Neural progenitor cell (in vitro differentiated cells): ENCODE measurements at regions not wholly inside any gene's neighbourhood (a gene's known extent, or its start where the extent isn't known, plus 50 kb on each side); places are given as distances from the start of the nearest gene placed in this dataset.

Experiments
- DNase-seq: peaks from one replicate; pipeline ENCODE4 v3.0.0-alpha.2; 2016; ENCODE audit warnings: low spot score
- H2AFZ ChIP-seq: fragments of 200-600 bp; sonication (generic); replicated peaks from 2 replicates; pipeline ENCODE4 v1.6.1; 2016; ENCODE audit warnings: antibody characterized with exemption
- H3F3A ChIP-seq: fragments of 200-600 bp; sonication (generic); 2 replicates; pipeline ENCODE4 v1.6.1; 2016; ENCODE audit warnings: antibody characterized with exemption, low read depth
- H3K27ac ChIP-seq: fragments of 200-600 bp; sonication (generic); 2 replicates; pipeline ENCODE4 v1.5.1; 2016; ENCODE audit warnings: mild to moderate bottlenecking
- H3K27me3 ChIP-seq: fragments of 200-600 bp; sonication (generic); 2 replicates; pipeline ENCODE4 v1.6.1; 2016; ENCODE audit warnings: mild to moderate bottlenecking, moderate library complexity
- H3K36me3 ChIP-seq: fragments of 200-600 bp; sonication (generic); 2 replicates; pipeline ENCODE4 v1.5.1; 2016
- H3K4me1 ChIP-seq: fragments of 200-600 bp; sonication (generic); 2 replicates; pipeline ENCODE4 v1.6.1; 2016; ENCODE audit warnings: mixed run types
- H3K4me2 ChIP-seq: fragments of 200-600 bp; sonication (generic); 2 replicates; pipeline ENCODE4 v1.6.1; 2016
- H3K4me3 ChIP-seq: fragments of 200-600 bp; sonication (generic); 2 replicates; pipeline ENCODE4 v1.5.1; 2016
- H3K79me2 ChIP-seq: fragments of 200-600 bp; sonication (generic); 2 replicates; pipeline ENCODE4 v1.6.1; 2016; ENCODE audit warnings: low read depth
- H3K9ac ChIP-seq: fragments of 200-600 bp; sonication (generic); 2 replicates; pipeline ENCODE4 v1.6.1; 2016
- H3K9me3 ChIP-seq: fragments of 200-600 bp; sonication (generic); 2 replicates; pipeline ENCODE4 v1.5.1; 2016; ENCODE audit warnings: low read depth
- H4K20me1 ChIP-seq: fragments of 200-600 bp; sonication (generic); 2 replicates; pipeline ENCODE4 v1.6.1; 2016; ENCODE audit warnings: low read depth
- H3K27ac Mint-ChIP-seq: 3 replicates; pipeline ENCODE4 v1.8.0; 2021; ENCODE audit warnings: mixed read lengths
- H3K27me3 Mint-ChIP-seq: 2 replicates; pipeline ENCODE4 v1.8.0; 2022; ENCODE audit warnings: low read depth, mild to moderate bottlenecking, inconsistent platforms, moderate library complexity, mixed read lengths; ENCODE audit not compliant: insufficient read depth
- H3K36me3 Mint-ChIP-seq: 3 replicates; pipeline ENCODE4 v1.8.0; 2021; ENCODE audit warnings: mixed read lengths
- H3K4me1 Mint-ChIP-seq: 3 replicates; pipeline ENCODE4 v1.8.0; 2021; ENCODE audit warnings: mixed read lengths
- H3K4me3 Mint-ChIP-seq: 3 replicates; pipeline ENCODE4 v1.8.0; 2021; ENCODE audit warnings: mild to moderate bottlenecking, moderate library complexity, mixed read lengths
- H3K9me3 Mint-ChIP-seq: 3 replicates; pipeline ENCODE4 v1.8.0; 2020; ENCODE audit warnings: mixed read lengths
- EZH2 ChIP-seq: fragments of 200-600 bp; sonication (generic); IDR thresholded peaks from 2 replicates; pipeline ENCODE4 v1.6.1; 2017; ENCODE audit warnings: antibody characterized with exemption, mild to moderate bottlenecking, moderate library complexity
- EZH2phosphoT487 ChIP-seq: fragments of 200-600 bp; sonication (generic); IDR thresholded peaks from 2 replicates; pipeline ENCODE4 v1.6.1; 2017; ENCODE audit warnings: antibody characterized with exemption
- TF ChIP-seq, protein P1 (sequence below): fragments of 200-600 bp; sonication (generic); IDR thresholded peaks from 2 replicates; pipeline ENCODE4 v1.5.1; 2017; ENCODE audit warnings: antibody characterized with exemption, mild to moderate bottlenecking

DNA sequence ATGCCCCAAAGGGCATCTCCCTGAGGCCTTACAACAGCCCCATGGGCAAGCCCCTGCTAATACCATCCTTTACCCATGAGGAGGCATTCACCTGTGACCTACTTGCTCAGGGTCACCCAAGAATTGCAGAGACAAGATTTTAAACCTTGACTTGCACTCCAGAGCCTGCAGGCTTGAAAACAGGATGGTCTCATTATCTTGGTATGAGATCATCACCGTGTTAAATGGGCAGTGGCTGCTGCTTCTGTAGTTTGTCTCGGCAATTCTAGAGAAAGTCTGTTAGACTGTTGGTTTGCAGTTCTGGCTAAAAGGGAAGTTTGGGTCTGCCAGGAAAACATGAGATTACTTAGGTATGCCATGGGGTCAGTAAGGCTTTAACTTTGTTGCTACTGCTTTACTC lies 698.9 kb downstream of the GALR1 start:
- Histone ChIP-seq H3K4me3 (no peak overlapping the region), H3K36me3 (no peaks in the 10 kb centered on the region), H3K27ac (no peak overlapping the region), H3K4me2 (no peak overlapping the region), H4K20me1 (no peaks in the 10 kb centered on the region), H3K4me1 (no peaks in the 10 kb centered on the region), H3K27me3 (no peaks in the 10 kb centered on the region), H2AFZ (no peak overlapping the region), H3K9ac (no peak overlapping the region), H3F3A (no peaks in the 10 kb centered on the region), H3K9me3 (no peaks in the 10 kb centered on the region), H3K79me2 (no peaks in the 10 kb centered on the region)
- peaks cover 3% of the 10 kb centered on the region for H3K27me3 Mint-ChIP-seq
- H3K9me3 Mint-ChIP-seq = peaks cover 4% of the 10 kb centered on the region
- DNase-seq = no peak
- H3K4me3 Mint-ChIP-seq = no peak overlapping the region
- no peak overlapping the region for H3K27ac Mint-ChIP-seq
- TF ChIP-seq, protein P1, sequence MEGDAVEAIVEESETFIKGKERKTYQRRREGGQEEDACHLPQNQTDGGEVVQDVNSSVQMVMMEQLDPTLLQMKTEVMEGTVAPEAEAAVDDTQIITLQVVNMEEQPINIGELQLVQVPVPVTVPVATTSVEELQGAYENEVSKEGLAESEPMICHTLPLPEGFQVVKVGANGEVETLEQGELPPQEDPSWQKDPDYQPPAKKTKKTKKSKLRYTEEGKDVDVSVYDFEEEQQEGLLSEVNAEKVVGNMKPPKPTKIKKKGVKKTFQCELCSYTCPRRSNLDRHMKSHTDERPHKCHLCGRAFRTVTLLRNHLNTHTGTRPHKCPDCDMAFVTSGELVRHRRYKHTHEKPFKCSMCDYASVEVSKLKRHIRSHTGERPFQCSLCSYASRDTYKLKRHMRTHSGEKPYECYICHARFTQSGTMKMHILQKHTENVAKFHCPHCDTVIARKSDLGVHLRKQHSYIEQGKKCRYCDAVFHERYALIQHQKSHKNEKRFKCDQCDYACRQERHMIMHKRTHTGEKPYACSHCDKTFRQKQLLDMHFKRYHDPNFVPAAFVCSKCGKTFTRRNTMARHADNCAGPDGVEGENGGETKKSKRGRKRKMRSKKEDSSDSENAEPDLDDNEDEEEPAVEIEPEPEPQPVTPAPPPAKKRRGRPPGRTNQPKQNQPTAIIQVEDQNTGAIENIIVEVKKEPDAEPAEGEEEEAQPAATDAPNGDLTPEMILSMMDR = no peak
- TF ChIP-seq EZH2phosphoT487 (no peak), EZH2 (no peak)
- H3K4me1 Mint-ChIP-seq = peaks cover 2% of the 10 kb centered on the region
- no peaks in the 10 kb centered on the region for H3K36me3 Mint-ChIP-seq

DNA sequence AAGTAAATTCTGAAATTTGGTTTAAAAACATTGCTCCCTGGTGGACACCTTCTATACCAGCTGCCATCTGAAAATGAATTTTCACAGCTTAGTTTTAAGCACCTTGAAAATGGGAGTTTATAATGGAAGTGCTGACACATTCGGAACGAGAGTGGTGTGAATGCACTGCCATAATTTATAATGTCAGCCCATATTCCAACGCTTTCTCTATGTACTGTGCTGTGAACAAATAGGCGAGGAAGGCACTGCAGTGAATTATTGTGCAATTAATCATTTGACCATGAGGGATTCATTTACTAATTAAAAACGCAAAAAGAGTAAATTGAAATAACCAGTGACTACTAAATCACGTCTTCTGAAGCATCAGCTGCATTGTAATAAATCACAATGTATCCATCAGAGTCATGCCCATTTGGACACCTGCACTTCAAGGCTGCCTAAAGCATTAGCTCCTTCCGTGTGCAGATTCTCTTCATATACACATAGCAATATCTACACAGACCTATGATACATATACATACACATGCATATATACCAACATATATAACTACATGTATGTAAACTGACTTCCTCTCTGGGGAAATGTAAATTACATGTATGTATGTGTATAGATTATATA lies 699.8 kb downstream of the GALR1 start:
- H3K4me2 ChIP-seq = no peak overlapping the region
- H3K9me3 Mint-ChIP-seq = peaks cover 4% of the 10 kb centered on the region
- no peaks in the 10 kb centered on the region for H3K4me1 ChIP-seq
- TF ChIP-seq EZH2phosphoT487 (no peak), EZH2 (no peak)
- TF ChIP-seq, protein P1 = peak; percentile 9
- no peaks in the 10 kb centered on the region for H3F3A ChIP-seq
- no peak overlapping the region for H3K27ac Mint-ChIP-seq
- no peak overlapping the region for H3K27ac ChIP-seq
- no peak for DNase-seq
- no peaks in the 10 kb centered on the region for H3K9me3 ChIP-seq
- no peaks in the 10 kb centered on the region for H3K27me3 ChIP-seq
- H2AFZ ChIP-seq = no peak overlapping the region
- H3K36me3 Mint-ChIP-seq = no peaks in the 10 kb centered on the region
- no peaks in the 10 kb centered on the region for H3K79me2 ChIP-seq
- H3K4me1 Mint-ChIP-seq = peaks cover 2% of the 10 kb centered on the region
- no peak overlapping the region for H3K4me3 Mint-ChIP-seq
- no peaks in the 10 kb centered on the region for H3K36me3 ChIP-seq
- H3K27me3 Mint-ChIP-seq = peaks cover 4% of the 10 kb centered on the region
- no peaks in the 10 kb centered on the region for H4K20me1 ChIP-seq
- H3K9ac ChIP-seq = no peak overlapping the region
- no peak overlapping the region for H3K4me3 ChIP-seq

DNA sequence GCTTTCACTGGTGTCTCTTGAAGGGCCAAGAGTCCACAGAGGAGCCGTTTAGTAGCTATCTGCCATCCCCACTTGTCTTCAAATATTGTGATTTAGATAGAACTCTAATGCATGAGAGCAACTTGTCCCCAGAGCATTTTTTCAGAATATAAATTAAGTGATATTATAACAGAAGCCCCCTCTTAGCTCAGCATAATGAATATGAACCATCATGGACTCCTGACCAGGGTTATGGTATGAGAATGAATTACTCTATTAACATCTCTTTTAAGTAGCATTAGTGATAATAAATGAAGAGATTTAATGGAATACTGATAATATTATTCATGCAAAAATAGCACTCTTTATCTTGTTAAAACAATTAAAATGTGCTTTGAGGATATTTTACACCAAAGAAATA lies 709.6 kb downstream of the GALR1 start:
- Mint-ChIP-seq H3K36me3 (no peaks in the 10 kb centered on the region), H3K27me3 (peaks cover 7% of the 10 kb centered on the region), H3K4me3 (no peak overlapping the region), H3K4me1 (no peaks in the 10 kb centered on the region), H3K27ac (no peak overlapping the region), H3K9me3 (peaks cover 2% of the 10 kb centered on the region)
- Histone ChIP-seq H3K4me3 (no peak overlapping the region), H3F3A (no peaks in the 10 kb centered on the region), H3K4me1 (no peaks in the 10 kb centered on the region), H3K27ac (no peak overlapping the region), H3K79me2 (no peaks in the 10 kb centered on the region), H3K4me2 (no peak overlapping the region), H3K36me3 (no peaks in the 10 kb centered on the region), H4K20me1 (no peaks in the 10 kb centered on the region), H2AFZ (no peak overlapping the region), H3K27me3 (no peaks in the 10 kb centered on the region), H3K9me3 (no peaks in the 10 kb centered on the region), H3K9ac (no peak overlapping the region)
- no peak for DNase-seq
- TF ChIP-seq, protein P1 = no peak
- no peak for TF ChIP-seq EZH2
- TF ChIP-seq EZH2phosphoT487 = no peak
